GM10248 (cell line): ENCODE measurements at regions not wholly inside any gene's neighbourhood (a gene's known extent, or its start where the extent isn't known, plus 50 kb on each side); places are given as distances from the start of the nearest gene placed in this dataset.

Experiments used
- CTCF ChIA-PET: fragments of 300-600 bp; sonication (Branson Sonifier 250); formaldehyde crosslinking; extraction: SDS; loops from one replicate; lab custom pipeline; 2021; ENCODE audit warnings: antibody characterized with exemption; lab: Yijun Ruan, JAX
- POLR2A ChIA-PET: fragments of 350-650 bp; sonication (Branson Sonifier 250); formaldehyde crosslinking; extraction: SDS; loops from one replicate; lab custom pipeline; 2020; ENCODE audit warnings: antibody characterized with exemption; lab: Yijun Ruan, JAX
- DNase-seq: peaks from one replicate; pipeline ENCODE4 v3.0.0; 2012; ENCODE audit errors: extremely low spot score
- CTCF ChIP-seq: IDR thresholded peaks from 2 replicates; pipeline ENCODE4 v1.5.1; 2012; ENCODE audit warnings: mild to moderate bottlenecking, low read depth; ENCODE audit errors: extremely low read depth, missing control alignments, control extremely low read depth

GRCh38 chr11:30684772-30685171 is 98.6 kb upstream of the MPPED2 start:
- DNase-seq, result no peak
- no peak for TF ChIP-seq CTCF
- ChIA-PET POLR2A (no interaction called here), CTCF (interaction anchor here (0.9 kb wide), 1 partner anchor 15 kb away, joined by 4 read pairs; no protein-coding TSS in a partner anchor)

- ChIA-PET POLR2A (no interaction called here), CTCF (no interaction called here)
- TF ChIP-seq CTCF, result no peak
- no peak for DNase-seq
These were observed 97.0 kb upstream of the MPPED2 start for GRCh38 chr11:30683176-30683575.

GRCh38 chr11:30666817-30667216 is 80.7 kb upstream of the MPPED2 start:
- ChIA-PET CTCF (no interaction called here), POLR2A (no interaction called here)
- TF ChIP-seq CTCF, result no peak
- peak; percentile 10 for DNase-seq

GRCh38 chr11:30665067-30665466 is 78.9 kb upstream of the MPPED2 start:
- TF ChIP-seq CTCF, result no peak
- CTCF ChIA-PET, result no interaction called here
- POLR2A ChIA-PET, result no interaction called here
- DNase-seq, result no peak

GRCh38 chr11:30653606-30654005 is 67.5 kb upstream of the MPPED2 start:
- ChIA-PET POLR2A (no interaction called here), CTCF (no interaction called here)
- TF ChIP-seq CTCF, result no peak
- no peak for DNase-seq

GRCh38 chr11:30652801-30653200 is 66.6 kb upstream of the MPPED2 start:
- DNase-seq, result no peak
- ChIA-PET CTCF (no interaction called here), POLR2A (no interaction called here)
- no peak for TF ChIP-seq CTCF

GRCh38 chr11:30650266-30650665 is 64.1 kb upstream of the MPPED2 start:
- TF ChIP-seq CTCF, result no peak
- no peak for DNase-seq
- ChIA-PET CTCF (interaction anchor here (1.0 kb wide), 1 partner anchor 47 kb away, joined by 3 read pairs; no protein-coding TSS in a partner anchor), POLR2A (no interaction called here)
